KBM-7 (cell line): ENCODE measurements at regions not wholly inside any gene's neighbourhood (a gene's known extent, or its start where the extent isn't known, plus 50 kb on each side); places are given as distances from the start of the nearest gene placed in this dataset.
A peak's percentile ranks its signal among the peaks of the same experiment; 100 is the strongest.

Experiments
- DNase-seq: peaks from one replicate; pipeline ENCODE4 v3.0.0-alpha.2; 2015
- in situ Hi-C: fragments of 300-500 bp; cut with MboI; formaldehyde crosslinking; loops from 2 replicates; pipeline ENCODE4 v1.14.3; 2020; ENCODE audit warnings: low sequenced_read_pairs, low pct_unique_long_range_greater_than_20kb, mixed read lengths

- DNase-seq = no peak
- in situ Hi-C loops = no loop called here
Observed at GRCh38 chr9:515665-516064, 301.0 kb downstream of the DOCK8 start.

GRCh38 chr9:517993-518392 is 303.3 kb downstream of the DOCK8 start:
- in situ Hi-C loops = no loop called here
- no peak for DNase-seq

GRCh38 chr9:518540-518939 is 303.9 kb downstream of the DOCK8 start:
- no peak for DNase-seq
- in situ Hi-C loops = no loop called here

- DNase-seq = no peak
- in situ Hi-C loops = no loop called here
Observed at GRCh38 chr9:519579-519978, 304.9 kb downstream of the DOCK8 start.

GRCh38 chr9:520302-520701 is 305.6 kb downstream of the DOCK8 start:
- in situ Hi-C loops = no loop called here
- DNase-seq = no peak

- DNase-seq = no peak
- in situ Hi-C loops = no loop called here
Observed at GRCh38 chr9:522190-522589, 307.5 kb downstream of the DOCK8 start.

- no peak for DNase-seq
- in situ Hi-C loops = no loop called here
Observed at GRCh38 chr9:522658-523057, 308.0 kb downstream of the DOCK8 start.

- in situ Hi-C loops = no loop called here
- no peak for DNase-seq
Observed at GRCh38 chr9:523444-523843, 308.8 kb downstream of the DOCK8 start.

- in situ Hi-C loops = no loop called here
- no peak for DNase-seq
Observed at GRCh38 chr9:524008-524407, 309.3 kb downstream of the DOCK8 start.

GRCh38 chr9:526904-527591 is 312.4 kb downstream of the DOCK8 start:
- in situ Hi-C loops = no loop called here
- no peak for DNase-seq

- DNase-seq = no peak
- in situ Hi-C loops = no loop called here
Observed at GRCh38 chr9:529731-530130, 311.8 kb upstream of the DMRT1 start.

- no peak for DNase-seq
- in situ Hi-C loops = no loop called here
Observed at GRCh38 chr9:530681-531080, 310.8 kb upstream of the DMRT1 start.

- in situ Hi-C loops = no loop called here
Observed at GRCh38 chr9:532707-533106, 308.8 kb upstream of the DMRT1 start.

GRCh38 chr9:534886-535285 is 306.6 kb upstream of the DMRT1 start:
- DNase-seq = no peak
- in situ Hi-C loops = no loop called here

More at GRCh38 chr9:532707-533106, 308.8 kb upstream of the DMRT1 start:
- no peak for DNase-seq

- DNase-seq = no peak
- in situ Hi-C loops = no loop called here
Observed at GRCh38 chr9:535356-535755, 306.1 kb upstream of the DMRT1 start.

GRCh38 chr9:536597-537511 is 304.6 kb upstream of the DMRT1 start:
- in situ Hi-C loops = no loop called here
- DNase-seq = no peak

- in situ Hi-C loops = no loop called here
- DNase-seq = no peak
Observed at GRCh38 chr9:543478-543877, 298.0 kb upstream of the DMRT1 start.

GRCh38 chr9:545480-545879 is 296.0 kb upstream of the DMRT1 start:
- in situ Hi-C loops = no loop called here
- no peak for DNase-seq

GRCh38 chr9:546235-546634 is 295.3 kb upstream of the DMRT1 start:
- no peak for DNase-seq

GRCh38 chr9:546797-547223 is 294.7 kb upstream of the DMRT1 start:
- peak; percentile 32 for DNase-seq

More at GRCh38 chr9:546235-546634, 295.3 kb upstream of the DMRT1 start:
- in situ Hi-C loops = no loop called here

More at GRCh38 chr9:546797-547223, 294.7 kb upstream of the DMRT1 start:
- in situ Hi-C loops = no loop called here
